ENCODE measurements at regions not wholly inside any gene's neighbourhood (a gene's known extent, or its start where the extent isn't known, plus 50 kb on each side); places are given as distances from the start of the nearest gene placed in this dataset.
"Not testable (repeated sequence)": the region's sequence is repeated elsewhere in the genome, so short reads cannot be mapped to it uniquely, and the experiment has no call there.

DNA sequence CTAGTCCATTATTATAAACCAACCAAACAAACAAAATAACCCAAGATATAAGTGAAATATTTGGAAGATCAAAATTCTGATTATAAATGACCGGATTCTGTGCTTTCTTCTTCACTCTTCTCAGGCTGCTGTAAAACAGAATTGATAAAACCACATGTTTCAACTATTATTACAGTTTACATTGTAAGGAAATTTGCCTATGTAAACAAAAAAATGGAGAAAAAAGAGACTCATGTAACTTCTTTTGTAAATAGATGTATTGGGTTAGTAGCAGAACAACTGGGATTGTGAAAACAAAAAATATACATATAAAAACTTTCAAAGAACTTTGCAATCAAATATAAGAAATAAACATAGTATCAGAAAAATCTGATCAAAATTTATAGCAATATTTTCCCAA lies 295.2 kb upstream of the CCDC179 start:
- no peak for DNase-seq

DNA sequence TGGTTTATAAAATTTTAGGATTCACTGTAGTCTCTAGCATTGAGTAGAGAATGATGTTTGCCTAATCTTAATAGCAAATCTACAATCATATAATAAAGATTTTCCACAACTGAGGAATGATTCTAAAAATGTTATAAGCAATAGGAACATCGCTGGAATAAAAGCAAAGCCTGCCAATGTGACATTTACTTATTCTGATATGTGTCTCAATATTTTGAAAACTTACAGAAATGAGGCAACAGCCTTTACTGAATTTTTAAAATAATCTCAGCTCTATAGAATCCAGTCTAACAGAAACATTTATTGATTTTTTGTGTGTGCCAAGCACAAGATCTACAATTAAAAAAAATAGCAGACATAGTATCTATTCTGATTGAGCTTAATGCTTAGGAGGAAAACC lies 303.7 kb upstream of the CCDC179 start:
- DNase-seq = no peak

DNA sequence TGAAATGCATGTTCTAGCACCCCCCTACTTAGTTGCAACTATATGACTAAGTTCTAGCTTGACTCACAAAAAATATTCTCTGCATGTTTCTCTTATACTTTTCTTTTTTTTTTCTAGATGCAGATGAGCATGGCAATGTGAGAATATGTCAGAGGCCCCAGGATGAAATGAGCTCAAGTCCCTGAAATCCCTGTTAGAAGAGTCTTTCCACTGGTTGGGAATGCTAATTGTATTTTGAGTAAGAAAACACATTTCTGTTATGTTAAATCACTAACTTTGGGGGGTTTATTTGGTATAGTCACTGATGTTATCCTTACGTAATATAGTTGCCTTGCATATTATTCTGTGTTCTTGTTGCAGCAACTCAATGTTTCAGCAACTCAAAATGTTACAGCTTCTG lies 306.1 kb upstream of the CCDC179 start:
- no peak for DNase-seq

DNA sequence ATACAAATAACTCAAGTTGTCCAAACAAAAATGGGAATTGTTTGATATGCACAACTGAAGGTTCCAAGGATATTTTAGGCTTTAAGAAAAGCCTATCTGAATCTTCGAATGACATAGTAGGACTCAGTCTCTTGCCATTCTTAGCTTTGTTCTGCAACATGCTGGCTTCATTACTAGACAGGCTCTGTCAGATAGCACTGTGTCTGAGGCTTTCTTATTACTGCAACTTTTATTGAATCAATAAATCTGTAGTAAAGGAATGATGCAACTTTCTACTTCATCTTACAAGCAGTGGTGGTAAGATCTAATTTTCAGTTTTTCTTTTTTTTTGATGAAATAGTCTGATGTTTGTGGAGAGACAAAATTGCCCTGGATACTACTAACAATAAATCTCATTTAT lies 319.3 kb upstream of the CCDC179 start:
- no peak for DNase-seq

DNA sequence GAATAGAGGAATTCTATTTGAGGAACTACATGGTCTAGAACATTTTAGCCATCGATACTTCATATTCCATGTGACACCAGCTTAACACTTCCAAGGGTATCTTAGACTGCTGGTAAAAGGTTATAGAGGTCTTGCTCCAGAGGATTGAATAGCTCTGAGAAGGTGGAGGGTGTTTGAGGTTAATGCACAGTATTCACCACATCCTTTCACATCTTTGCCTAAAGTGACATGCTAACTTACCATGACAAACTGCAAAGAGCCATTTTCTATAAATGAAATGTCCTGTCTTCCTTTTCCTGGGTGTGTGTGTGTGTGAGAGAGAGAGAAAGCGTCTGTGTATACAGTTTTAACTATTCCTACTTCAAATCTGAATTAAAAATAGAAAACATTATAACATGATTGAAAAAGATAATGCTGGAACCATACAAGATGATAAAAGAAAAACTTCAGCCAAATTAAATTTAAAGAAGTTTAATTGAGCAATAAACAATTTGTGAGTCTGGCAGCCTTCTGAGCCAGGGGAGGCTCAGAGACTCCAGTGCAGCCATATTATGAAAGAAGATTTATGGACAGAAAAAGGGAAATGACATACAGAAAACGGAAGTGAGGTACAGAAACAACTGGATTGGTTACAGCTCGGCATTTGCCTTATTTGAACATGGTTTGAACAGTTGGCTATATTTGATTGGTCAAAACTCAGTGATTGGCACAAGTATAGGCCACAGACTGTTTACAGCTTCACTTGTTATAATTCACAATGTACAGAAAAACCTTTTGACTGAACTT lies 320.9 kb upstream of the CCDC179 start:
- DNase-seq = no peak

DNA sequence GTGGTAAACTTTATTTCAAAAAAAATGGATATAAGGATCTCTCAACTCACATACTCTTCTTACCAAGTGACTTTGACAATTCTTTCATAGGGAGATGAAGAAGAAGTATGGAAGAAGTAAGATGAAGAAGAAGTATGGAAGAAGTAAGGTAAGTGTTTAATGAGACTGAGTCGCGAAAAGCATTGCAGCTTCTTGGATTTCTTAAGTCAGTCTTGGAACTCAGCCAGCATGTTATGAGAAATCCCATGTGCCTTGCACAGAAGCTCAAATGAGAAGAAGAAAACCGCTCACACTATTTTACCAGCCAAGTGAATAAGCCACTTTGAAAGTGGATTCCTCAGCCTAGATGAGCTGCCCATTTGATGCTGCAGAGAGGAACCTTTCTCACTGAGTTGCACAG lies 332.0 kb upstream of the CCDC179 start:
- no peak for DNase-seq

DNA sequence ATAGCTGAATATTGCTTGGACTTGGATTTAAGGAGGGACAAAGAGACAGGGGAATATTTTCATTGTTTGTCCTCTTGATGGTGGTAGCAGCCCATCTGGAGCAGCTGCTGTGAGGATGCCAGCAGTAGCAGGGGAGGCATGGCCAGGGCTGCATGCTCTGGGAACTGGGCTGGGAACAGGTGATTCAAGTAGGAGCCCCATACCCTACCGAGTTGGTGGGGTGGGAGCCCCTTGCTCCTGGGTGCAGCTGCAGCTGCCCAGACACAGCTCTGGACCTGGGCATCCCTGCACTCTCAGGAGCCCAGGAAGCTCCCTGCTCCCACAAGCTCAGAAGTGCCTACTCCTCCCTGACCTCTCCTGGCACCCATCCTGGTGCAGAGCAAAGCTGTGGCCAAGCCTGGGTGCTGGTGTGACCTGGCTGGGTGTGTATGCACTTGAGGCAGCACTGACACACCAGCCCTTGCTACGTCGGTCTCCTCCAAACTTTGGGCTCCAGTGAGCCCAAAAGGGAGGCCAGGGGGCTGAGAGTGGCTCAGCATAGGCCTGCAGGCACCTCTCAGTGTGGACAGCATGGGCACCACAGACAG lies 341.8 kb upstream of the CCDC179 start:
- no peak for DNase-seq

DNA sequence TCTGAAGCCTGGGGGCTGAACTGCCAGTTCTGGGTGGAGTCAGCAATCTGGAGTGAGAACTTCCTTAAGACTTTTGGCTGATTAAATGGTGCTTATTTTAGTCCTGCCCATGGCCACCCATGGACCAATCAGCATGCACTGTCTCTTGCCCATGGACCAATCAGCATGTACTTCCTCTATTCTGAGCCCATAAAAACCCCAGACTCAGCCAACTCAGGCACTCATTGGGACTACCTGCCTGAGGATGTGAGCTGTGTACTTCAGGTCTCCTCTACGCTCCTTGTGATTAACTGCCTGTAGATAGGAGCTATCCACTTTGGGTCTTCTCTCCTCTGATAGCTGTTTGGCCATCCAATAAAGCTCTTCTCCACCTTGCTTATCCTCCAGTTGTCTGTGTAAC lies 342.3 kb upstream of the CCDC179 start:
- DNase-seq = no peak

DNA sequence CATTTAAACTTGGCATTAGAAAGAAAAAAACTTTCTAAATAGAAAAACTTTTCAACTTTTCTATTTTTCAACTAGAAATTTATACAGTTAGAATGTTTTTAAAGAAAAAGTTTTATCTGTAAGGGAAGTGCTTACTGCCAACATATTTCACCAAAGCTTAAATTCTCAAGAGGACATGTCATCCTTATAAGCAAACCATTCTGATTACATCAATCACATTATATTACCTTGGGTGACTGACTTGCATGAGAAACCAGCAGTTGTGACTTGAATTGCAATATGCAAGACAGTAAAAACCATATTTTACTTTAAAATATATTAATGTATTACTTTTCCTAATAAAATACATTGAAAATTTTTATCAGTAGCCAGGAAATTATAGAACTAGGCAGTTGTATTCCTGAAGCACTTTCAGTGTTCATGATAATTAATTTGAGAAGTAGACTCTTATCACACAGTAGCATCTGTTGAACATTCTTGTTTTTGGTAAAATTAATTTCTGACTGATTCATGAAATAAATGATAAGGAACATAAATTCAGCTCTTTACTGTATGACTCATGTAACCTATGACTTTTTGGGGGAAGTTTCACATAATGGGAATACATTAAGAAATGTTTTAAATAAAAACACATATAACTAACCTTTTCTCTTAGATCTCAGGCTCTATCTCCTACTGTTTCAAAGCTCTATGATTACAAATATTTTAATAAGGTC lies 345.0 kb upstream of the CCDC179 start:
- DNase-seq = no peak

DNA sequence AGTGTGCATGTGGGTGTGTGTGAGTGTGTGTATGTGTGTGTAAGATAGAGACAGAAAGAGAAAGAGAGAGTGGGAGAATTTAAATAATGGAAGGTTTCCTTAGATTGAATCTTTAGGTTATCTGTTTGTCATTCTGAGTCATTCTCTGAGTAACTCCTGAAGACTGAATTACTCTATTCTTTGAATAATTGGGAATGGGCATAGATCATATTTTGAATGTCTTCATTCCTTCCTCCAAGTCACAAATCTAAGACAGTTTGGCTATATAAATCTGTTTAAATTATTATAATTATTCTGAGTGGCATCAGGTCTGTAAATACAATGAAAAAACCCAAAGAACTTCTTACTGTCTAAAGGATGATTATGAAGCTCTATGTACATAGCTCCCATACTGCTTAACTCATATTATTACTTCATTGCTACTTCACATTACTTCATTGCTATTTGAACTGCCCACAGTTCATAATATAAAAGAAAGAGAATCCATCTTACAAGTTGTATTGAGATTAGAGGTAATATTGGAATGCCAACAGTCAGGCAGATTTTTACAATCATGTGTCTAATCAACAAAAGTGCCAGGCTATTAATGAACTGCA lies 346.6 kb upstream of the CCDC179 start:
- DNase-seq = no peak

DNA sequence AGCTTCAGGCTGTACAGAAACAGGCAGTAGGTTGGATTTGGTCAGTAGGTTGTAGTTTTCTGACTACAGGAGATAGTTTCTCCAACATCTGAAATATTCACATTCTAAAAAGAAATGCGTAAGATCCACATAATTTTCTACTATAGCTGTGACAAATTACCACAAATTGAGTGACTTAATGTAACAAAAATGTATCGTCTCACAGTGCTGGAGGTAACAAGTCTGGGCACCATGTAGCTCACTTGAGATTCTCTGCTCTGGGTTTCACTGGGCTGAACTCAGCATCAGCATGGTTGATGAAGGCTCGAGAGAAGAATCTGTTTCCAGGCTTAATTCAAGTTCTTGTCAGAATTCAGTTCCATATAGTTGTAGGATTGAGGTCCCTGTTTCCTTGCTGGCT lies 350.9 kb upstream of the CCDC179 start:
- DNase-seq = no peak

DNA sequence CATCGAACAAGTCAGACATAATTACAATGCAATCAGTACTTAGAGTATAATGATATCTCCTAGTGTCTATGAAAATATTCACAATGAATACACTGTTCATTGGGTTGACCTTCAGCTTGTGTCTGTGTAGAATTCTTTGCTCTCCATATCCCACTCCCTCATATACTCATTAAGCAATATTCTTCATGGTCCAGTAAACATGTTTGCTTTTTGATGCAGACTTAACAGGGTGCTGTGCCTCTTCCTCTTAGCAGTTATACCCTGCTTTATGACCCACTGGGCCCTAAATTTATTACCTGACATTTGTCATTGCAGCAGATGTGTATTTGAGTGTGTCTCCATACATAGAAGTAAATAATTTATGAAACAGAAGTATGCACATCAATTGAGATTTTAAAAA lies 352.5 kb upstream of the CCDC179 start:
- no peak for DNase-seq

DNA sequence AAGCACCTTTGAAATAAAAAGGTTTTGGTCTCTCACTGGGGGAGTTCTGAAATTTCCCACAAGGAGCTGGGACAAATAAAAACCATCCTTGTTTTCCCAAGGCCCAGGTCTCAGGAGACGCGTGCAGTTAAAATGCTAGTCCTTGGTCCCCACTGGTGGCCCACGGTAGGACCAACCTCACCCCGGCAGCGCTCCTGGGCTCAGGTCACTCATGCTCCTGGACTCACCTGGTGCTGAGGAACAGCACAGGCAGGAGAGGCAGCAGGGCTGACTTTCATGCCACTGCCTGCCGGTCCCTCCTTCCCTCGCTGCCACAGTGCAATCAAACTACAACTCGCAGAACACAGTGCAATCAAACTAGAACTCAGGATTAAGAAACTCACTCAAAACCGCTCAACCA lies 356.8 kb upstream of the CCDC179 start:
- DNase-seq = no peak

DNA sequence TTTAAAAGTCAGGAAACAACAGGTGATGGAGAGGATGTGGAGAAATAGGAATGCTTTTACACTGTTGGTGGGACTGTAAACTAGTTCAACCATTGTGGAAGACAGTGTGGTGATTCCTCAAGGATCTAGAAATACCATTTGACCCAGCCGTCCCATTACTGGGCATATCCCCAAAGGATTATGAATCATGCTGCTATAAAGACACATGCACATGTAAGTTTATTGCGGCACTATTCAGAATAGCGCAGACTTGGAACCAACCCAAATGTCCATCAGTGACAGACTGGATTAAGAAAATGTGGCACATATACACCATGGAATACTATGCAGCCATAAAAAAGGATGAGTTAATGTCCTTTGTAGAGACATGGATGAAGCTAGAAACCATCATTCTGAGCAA lies 359.8 kb upstream of the CCDC179 start:
- not testable (repeated sequence) for DNase-seq

DNA sequence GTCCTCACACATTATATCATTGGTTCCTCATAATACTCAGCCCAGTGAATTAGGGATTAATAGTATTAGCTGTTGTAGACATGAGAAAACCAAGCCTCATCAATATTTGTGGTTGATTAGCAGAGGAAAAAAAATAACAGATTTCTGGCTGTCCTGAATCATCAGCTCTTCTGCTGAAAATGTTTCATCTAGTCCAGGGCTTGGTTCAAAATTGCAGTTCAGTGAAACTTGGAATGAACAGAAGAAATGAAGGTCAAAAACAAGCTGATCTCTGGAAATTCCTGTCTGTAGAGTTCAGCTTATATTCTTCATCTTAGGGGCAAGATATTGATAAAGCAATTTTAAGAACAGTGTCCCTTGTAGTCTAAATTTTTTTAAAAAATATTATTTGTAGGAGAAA lies 361.1 kb upstream of the CCDC179 start:
- DNase-seq = no peak

DNA sequence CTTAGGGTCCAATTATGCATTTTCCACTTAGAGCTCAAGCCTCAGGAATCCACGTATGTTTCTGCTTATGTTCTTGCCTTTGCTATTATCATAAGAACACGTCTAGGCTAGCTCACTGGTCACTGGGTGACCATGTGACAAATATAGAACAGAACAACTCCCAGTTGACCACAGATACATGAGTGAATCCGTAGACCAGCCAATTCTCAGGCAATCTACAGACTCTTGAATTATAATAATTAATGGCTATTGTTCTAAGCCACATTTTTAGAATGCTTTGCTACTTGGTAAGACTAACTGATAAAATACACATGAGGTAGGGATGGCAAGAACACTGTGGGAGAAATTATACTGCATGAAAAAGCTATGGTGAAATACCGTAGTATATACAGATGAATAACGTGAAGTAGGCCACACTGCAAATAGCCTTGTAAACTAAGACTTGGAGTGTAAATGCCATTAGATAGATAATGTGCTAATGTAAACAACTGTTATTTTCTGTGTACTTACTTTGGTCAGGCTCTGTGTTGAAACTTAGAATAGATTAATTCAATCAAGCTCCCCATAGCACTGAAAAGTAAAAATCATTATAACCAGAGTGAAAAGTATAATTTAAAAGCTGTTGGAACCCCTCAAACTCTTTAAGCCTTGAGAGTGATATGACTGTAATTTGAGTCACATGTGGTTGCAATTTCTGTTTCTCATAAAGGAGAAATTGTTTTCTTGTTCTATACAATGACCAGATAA lies 366.2 kb upstream of the CCDC179 start:
- no peak for DNase-seq

DNA sequence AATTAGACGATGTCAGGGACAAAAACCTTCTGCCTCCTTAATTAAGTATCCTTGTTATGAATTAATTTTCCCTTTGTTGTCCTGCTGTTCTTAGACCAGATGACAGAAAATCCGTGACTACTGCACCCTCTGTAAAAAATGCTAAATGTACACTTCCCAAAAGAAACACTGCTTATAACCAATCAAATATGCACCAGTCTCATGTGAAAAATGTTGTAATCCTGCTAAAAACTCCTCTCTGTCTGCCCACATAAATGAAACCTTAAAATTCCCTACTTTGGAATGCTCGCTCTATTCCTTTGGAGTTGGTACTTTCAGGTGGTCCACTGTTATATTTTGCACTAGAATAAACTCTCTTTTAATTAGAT lies 366.8 kb upstream of the CCDC179 start:
- DNase-seq = no peak

DNA sequence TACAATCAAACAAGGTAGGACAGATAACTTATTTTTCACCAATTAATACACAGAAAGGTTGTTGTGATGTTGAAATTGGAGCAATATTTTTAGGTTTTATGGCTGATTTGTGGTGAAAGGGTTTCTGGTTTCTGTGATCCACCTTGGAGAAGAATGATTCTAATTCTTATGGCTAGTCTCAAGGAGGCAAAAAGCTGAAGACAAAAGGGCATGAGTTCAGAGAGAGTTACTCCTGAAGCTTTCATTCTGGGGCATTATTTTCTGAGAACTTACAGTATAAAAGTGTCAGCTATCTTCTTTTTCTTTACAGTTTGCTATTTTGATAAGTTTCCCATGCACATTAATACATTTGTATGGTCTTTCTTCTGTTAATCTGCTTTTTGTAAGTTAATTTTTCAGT lies 372.4 kb upstream of the CCDC179 start:
- no peak for DNase-seq

DNA sequence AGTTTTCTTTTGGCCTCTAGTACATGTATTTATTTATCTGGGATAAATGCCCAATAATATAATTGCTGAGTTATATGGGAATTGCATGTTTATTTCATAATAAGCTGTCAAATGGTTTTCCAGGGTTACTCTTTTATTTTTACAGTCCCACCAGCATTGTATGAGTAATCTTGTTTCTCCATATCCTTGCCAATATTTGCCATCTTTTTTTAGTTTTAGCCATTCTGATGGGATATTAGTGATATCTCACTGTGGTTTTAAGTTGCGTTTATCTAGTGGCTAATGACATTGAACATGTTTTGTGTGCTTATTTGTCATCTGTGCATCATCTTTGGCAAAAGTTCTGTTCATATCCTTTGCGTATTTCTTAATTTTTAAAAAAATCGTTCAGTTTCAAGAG lies 372.8 kb upstream of the CCDC179 start:
- DNase-seq = no peak

DNA sequence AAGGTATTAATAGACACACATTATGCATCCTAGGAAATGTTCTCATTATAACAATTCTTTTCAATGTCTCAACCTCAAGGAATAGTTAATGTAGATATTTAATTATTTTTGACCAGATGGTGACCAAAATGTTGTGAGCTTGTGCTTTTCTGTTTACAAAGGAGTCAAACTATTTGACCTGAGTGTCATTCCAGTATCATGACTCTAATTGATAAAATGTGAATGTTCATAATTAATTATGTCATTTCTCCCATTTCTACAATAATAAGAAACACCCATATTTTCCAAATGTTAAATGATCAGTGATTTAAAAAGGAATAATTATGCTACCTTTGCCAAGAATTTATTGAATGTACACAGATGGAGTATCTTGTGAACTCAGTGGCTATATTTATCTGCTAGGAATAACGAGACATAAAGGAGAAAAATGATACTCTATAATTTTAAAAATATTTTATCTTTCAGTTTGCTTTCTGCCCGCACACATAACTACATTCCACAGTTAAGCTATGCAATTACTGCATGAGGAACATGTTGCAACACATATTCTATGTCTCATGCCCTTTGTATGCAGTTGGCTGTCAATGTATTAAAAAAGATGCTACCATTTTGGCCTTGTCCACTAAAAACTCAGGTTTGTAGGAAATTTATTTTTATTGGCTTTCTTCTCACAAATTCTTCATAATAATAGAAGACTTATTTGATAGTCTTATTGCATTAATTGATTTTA lies 376.7 kb upstream of the CCDC179 start:
- no peak for DNase-seq

DNA sequence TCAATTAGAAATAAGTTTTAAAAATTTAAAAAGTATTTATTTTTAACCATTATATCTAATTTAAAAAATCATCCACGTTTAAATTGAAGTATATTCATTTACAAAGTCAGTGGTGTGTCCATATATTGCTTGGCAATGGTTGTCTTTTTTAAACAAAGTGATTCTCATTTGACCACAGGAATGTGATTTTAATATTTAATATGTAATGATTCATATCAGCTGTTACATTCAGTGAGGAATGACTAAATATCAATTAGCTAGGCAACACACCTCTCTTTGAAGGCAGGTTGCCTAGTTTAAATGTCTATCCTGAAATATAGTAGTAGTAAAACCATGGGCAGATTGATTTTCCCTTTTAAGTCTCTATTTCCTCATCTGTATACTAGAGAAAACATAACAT lies 392.2 kb upstream of the CCDC179 start:
- DNase-seq = no peak

DNA sequence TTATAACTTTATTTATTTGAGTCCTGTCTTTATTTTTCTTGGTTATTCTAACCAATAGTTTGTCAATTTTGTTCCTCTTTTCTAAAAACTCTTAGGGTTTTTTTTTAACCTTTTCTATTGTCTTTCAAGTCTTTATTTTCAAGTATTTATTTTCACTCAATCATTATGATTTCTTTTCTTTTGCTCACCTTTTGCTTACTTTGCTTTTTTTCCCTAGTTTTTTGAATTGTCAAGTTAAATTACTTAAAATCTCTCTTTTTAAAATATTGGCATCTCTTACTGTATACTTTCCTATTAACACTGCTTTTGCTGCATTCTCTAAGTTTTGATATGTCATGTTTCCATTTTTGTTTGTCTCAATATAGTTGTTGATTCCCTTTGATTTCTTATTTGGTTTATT lies 396.8 kb upstream of the CCDC179 start:
- no peak for DNase-seq

DNA sequence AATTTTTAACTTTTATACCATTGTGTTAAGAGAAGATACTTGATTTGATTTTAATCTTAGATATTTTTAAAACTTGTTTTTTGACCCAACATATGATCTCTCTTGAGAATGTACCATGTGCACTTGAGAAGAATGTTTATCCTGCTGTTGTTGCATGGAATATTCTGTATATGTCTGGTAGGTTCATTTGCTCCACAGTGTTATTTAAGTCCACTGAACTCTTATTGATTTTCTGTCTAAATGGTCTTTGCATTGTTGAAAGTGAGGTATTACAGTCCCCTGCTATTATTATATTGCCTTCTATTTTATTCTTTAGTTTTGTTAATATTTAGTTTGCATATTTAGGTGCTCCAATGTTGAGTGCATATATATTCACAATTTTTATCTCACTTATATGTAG lies 397.3 kb upstream of the CCDC179 start:
- DNase-seq = no peak

All from activated CD4-positive, alpha-beta T cell treated with anti-CD3 and anti-CD28 coated beads, Interleukin-2, amount 50 U/mL, for 48 hours (primary cell).